Smooth muscle cell (in vitro differentiated cells): ENCODE measurements at regions not wholly inside any gene's neighbourhood (a gene's known extent, or its start where the extent isn't known, plus 50 kb on each side); places are given as distances from the start of the nearest gene placed in this dataset.
"Not testable (repeated sequence)": the region's sequence is repeated elsewhere in the genome, so short reads cannot be mapped to it uniquely, and the experiment has no call there.

Source experiments
- DNase-seq: peaks from one replicate; lab custom pipeline; 2025; ENCODE audit not compliant: unreplicated experiment; lab: John Stamatoyannopoulos, UW
- H2AFZ ChIP-seq: fragments of 200-600 bp; sonication (generic); 2 replicates; pipeline ENCODE4 v1.6.0; 2016; ENCODE audit warnings: antibody characterized with exemption, low read depth, mild to moderate bottlenecking
- H3F3A ChIP-seq: fragments of 200-600 bp; sonication (generic); 2 replicates; pipeline ENCODE4 v1.6.0; 2017; ENCODE audit warnings: antibody characterized with exemption, low read depth
- H3K27ac ChIP-seq: fragments of 200-600 bp; sonication (generic); 2 replicates; pipeline ENCODE4 v1.5.1; 2016; ENCODE audit warnings: low read depth, mild to moderate bottlenecking
- H3K27me3 ChIP-seq: fragments of 200-600 bp; sonication (generic); 2 replicates; pipeline ENCODE4 v1.6.1; 2016; ENCODE audit warnings: low read depth, mild to moderate bottlenecking
- H3K36me3 ChIP-seq: fragments of 200-600 bp; sonication (generic); 2 replicates; pipeline ENCODE4 v1.5.1; 2016; ENCODE audit warnings: low read depth
- H3K4me1 ChIP-seq: fragments of 200-600 bp; sonication (generic); 2 replicates; pipeline ENCODE4 v1.5.1; 2016; ENCODE audit warnings: low read depth
- H3K4me2 ChIP-seq: fragments of 200-600 bp; sonication (generic); 2 replicates; pipeline ENCODE4 v1.6.0; 2016; ENCODE audit warnings: mild to moderate bottlenecking
- H3K4me3 ChIP-seq: fragments of 200-600 bp; sonication (generic); 2 replicates; pipeline ENCODE4 v1.5.1; 2016; ENCODE audit warnings: mild to moderate bottlenecking
- H3K79me2 ChIP-seq: fragments of 200-600 bp; sonication (generic); 2 replicates; pipeline ENCODE4 v1.6.0; 2016; ENCODE audit warnings: low read depth, mild to moderate bottlenecking
- H3K9ac ChIP-seq: fragments of 200-600 bp; sonication (generic); 2 replicates; pipeline ENCODE4 v1.6.0; 2016; ENCODE audit warnings: low read depth
- H3K9me3 ChIP-seq: fragments of 200-600 bp; sonication (generic); replicated peaks from 2 replicates; pipeline ENCODE4 v1.5.1; 2016; ENCODE audit warnings: low read depth
- H4K20me1 ChIP-seq: fragments of 200-600 bp; sonication (generic); 2 replicates; pipeline ENCODE4 v1.6.0; 2016; ENCODE audit warnings: low read depth
- CTCF ChIP-seq: fragments of 200-600 bp; sonication (generic); IDR thresholded peaks from 2 replicates; pipeline ENCODE4 v1.5.1; 2017; ENCODE audit warnings: borderline replicate concordance, mild to moderate bottlenecking, antibody characterized with exemption; ENCODE audit not compliant: insufficient read depth, poor library complexity, severe bottlenecking
- WGBS: methylation state at CpG from one replicate; pipeline ENCODE4 v1.1.7; 2016; ENCODE audit warnings: low lambda C conversion rate; 5-methylcytosine and 5-hydroxymethylcytosine counted together

DNA sequence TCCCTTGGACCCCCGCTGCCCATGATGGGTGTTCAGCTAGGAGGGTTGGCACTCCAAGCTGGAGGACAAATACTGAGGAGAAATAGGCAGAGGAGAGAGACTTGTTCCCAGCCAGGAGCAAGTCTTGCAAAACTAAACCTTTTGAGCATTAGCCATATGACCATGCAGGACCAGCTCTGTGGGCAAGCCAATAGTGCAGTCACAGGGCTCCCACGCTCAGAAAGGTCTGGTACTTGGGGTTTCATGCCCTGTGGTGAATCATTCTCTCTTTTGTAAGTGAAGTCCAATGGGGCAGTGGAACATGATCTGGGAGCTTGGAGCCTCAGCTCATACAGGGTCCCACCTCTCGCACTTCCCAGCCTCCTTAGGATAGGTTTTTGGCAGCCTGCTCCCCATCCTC is 300.9 kb downstream of the BCOR start:
- Histone ChIP-seq H3K36me3 (no peaks in the 10 kb centered on the region), H2AFZ (no peak overlapping the region), H3K4me3 (no peak overlapping the region), H3K27me3 (no peaks in the 10 kb centered on the region), H3K27ac (no peak overlapping the region), H3K79me2 (no peaks in the 10 kb centered on the region), H3K9ac (no peak overlapping the region), H3K4me2 (no peak overlapping the region), H3K9me3 (no peaks in the 10 kb centered on the region), H4K20me1 (no peaks in the 10 kb centered on the region), H3K4me1 (peaks cover 15% of the 10 kb centered on the region), H3F3A (no peaks in the 10 kb centered on the region)
- 94% methylated on average over 3 of the region's 3 CpGs for WGBS
- no peak for DNase-seq
- TF ChIP-seq CTCF: no peak

- H3K4me1 ChIP-seq: peaks cover 15% of the 10 kb centered on the region
- H4K20me1 ChIP-seq, H2AFZ ChIP-seq, H3K27ac ChIP-seq, H3K79me2 ChIP-seq, H3F3A ChIP-seq, H3K27me3 ChIP-seq, H3K9ac ChIP-seq, H3K4me3 ChIP-seq, H3K36me3 ChIP-seq, DNase-seq, H3K4me2 ChIP-seq, H3K9me3 ChIP-seq: not testable (repeated sequence)
- 98% methylated on average over 2 of the region's 2 CpGs for WGBS
Measured at GRCh38 chrX:39798488-39798887, 299.3 kb downstream of the BCOR start.

DNA sequence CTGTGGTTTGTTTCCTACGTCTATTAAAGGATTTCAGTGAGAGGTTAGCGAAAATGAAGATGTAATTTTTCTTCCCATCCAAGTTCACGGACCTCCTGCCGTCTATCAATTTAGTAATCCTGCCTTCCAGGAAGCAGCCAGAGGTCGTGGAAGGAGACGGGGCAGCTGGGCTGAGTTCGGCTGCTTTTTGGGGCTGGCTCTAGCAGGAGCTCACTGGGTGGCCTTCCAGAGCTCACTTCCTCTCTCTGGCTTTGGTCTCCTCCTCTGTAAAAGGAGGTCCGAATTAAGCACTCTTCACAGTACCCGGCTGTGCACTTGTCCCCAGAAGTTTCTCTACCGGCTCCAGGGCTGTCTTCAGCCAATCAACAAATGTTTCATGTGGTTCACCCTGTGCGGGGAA is 295.4 kb downstream of the BCOR start:
- Histone ChIP-seq H3K4me1 (no peaks in the 10 kb centered on the region), H3K4me2 (no peak overlapping the region), H3K9me3 (no peaks in the 10 kb centered on the region), H3K79me2 (no peaks in the 10 kb centered on the region), H2AFZ (no peak overlapping the region), H3K9ac (no peak overlapping the region), H3K27ac (no peak overlapping the region), H3F3A (no peaks in the 10 kb centered on the region), H4K20me1 (no peaks in the 10 kb centered on the region), H3K36me3 (no peaks in the 10 kb centered on the region), H3K4me3 (no peak overlapping the region), H3K27me3 (no peaks in the 10 kb centered on the region)
- WGBS: 61% methylated on average over 11 of the region's 11 CpGs
- no peak for TF ChIP-seq CTCF
- DNase-seq: no peak

DNA sequence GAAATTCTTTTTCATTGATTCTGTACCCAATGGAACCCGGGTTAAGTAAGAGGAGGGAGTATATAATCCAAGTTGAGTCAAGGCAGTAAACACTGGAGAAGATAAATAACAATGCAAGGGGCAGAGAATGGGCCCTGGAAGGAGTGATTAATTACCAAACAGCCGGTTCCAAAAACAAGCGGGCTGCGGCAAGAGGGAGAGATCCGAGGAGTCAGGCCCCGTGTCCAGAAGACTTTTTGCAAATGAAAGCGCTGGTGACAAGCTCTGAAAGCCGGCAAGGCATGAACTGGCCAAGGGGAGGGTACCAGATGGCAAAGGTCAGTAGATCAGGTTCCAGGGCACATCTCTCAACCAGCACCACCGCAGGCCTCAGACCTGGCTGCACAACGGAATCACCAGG is 294.9 kb downstream of the BCOR start:
- Histone ChIP-seq H4K20me1 (no peaks in the 10 kb centered on the region), H3K9ac (no peak overlapping the region), H2AFZ (no peak overlapping the region), H3F3A (no peaks in the 10 kb centered on the region), H3K4me3 (no peak overlapping the region), H3K4me1 (peaks cover 2% of the 10 kb centered on the region), H3K27me3 (no peaks in the 10 kb centered on the region), H3K4me2 (no peak overlapping the region), H3K9me3 (no peaks in the 10 kb centered on the region), H3K79me2 (no peaks in the 10 kb centered on the region), H3K27ac (no peak overlapping the region), H3K36me3 (no peaks in the 10 kb centered on the region)
- no peak for DNase-seq
- TF ChIP-seq CTCF: no peak
- WGBS: 71% methylated on average over 10 of the region's 10 CpGs
